Stimulated activated CD4-positive, alpha-beta T cell treated with anti-CD3 and anti-CD28 coated beads, Interleukin-12 subunit alpha, Interleukin-12 subunit beta, amount 100 ng/mL, for 48 hours (primary cell): ENCODE measurements at regions not wholly inside any gene's neighbourhood (a gene's known extent, or its start where the extent isn't known, plus 50 kb on each side); places are given as distances from the start of the nearest gene placed in this dataset.

Experiments
- DNase-seq, 3 donors: peaks; one replicate each; pipeline ENCODE4 v3.0.0-alpha.2; 2020; ENCODE audit warnings: low read depth in 2 of 3, low spot score in 1 of 3

GRCh38 chr5:13569090-13569715 lies 375.3 kb downstream of the DNAH5 start:
- no peak for DNase-seq

- DNase-seq: no peak
These were observed 376.7 kb downstream of the DNAH5 start for GRCh38 chr5:13567819-13568218.

DNA sequence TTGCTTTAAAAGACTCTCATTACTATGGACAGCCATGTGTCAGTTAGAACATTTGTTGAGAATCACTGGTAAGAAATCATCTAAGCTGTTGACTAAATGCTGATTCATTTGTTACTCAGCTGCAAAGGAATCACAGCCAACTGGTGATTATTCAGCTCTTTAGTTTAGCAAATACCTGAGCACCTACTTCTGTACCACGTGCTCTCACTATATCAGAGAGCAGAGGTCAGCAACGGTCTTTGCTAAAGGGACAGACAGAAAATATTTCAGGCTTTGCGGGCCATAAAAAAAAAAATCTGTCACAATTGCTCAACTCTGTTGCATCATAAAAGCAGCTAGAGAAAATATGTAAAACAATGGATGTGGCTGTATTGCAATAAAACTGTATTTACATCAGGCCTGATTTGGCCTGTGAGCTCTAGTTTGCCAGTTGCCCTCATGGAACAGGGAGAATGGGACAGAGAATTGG lies 377.6 kb downstream of the DNAH5 start:
- DNase-seq: no peak

- no peak for DNase-seq
These were observed 386.1 kb downstream of the DNAH5 start for GRCh38 chr5:13558408-13558807.

DNA sequence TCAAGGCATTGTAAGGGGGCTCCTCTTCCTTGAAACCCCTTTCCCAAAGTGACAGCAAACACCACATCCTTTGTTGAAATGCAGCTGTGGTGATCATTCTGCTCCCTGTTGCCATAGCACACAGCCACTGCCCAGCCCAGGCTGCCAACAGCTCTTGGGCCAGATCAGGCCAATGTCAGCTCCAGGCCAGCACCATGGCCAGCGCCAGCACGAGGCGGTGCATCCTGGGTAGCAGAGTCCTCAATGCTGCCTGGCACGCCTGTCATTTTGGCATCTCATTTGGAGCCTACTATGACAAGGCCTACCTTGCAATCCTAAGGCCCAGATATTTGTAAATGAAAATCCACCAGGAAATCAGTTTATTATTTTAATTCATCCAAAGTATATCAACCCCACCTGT lies 390.6 kb downstream of the DNAH5 start:
- no peak for DNase-seq

GRCh38 chr5:13552361-13552760 lies 392.1 kb downstream of the DNAH5 start:
- DNase-seq: no peak

DNA sequence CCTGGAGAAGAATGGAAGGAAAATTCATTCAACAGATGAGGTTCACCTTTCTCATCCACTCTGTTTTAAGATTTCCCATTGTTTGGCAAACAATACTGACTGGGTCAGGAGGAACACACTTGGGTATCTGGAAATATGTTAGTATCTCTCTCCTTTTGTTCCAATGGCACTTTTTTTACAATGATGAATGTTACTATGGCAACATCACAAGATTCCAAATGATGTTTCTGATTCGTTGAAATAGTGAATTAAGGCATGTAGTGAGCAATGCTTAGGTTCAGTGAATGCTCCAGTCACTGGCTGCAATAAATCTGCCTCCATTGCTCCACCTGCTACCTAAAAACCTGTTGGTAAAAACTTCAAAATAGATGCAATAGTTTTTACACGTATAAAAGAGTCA lies 392.8 kb downstream of the DNAH5 start:
- no peak for DNase-seq

DNA sequence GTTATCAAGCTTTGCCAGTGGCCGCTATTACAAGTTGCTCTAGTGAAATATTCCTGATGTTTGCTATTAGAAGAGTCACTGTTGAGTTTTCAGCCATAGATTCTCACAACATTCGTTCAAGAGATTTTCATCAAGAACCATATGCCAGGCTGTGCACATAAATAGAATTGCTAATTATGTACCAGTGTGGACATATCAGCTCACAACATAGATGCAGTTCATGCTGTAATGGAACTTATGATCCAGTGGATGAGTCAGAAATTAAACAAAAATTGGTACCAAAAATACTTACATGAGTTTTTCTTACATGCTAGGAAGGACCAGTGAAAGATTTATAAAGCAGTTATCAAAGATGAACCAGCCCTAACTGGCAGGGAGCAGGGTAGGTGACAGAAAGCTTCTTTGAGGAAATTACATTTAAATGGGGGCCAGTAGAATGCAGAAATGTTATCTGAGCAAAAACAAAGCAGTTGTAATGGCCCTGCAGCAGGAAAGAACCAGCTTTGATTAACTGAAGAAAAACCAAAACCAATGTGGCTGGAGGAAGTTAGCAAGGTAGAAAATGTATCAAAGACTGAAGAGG lies 404.2 kb downstream of the DNAH5 start:
- no peak for DNase-seq

GRCh38 chr5:13536933-13537332 lies 407.6 kb downstream of the DNAH5 start:
- no peak for DNase-seq

GRCh38 chr5:13533833-13534232 lies 410.7 kb downstream of the DNAH5 start:
- DNase-seq: no peak

DNA sequence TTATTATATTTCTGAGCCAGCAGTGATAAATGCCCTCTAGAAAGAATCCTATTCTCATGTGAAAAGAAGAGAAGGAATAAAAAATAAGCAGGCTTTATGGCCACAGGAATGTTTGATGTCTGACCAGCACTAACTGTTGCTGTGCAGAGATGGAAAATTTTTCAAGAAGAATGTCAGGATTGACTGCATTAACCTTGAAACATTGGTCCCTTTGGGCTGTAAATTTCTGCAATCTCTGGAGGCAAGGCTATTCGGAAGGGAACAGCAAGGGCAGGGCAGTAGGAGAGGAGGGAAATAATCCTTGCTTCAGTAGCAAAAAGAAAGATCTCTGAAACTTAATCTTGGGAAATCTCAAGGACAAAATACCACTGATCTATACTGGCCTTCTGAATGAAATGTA lies 415.2 kb downstream of the DNAH5 start:
- no peak for DNase-seq

DNA sequence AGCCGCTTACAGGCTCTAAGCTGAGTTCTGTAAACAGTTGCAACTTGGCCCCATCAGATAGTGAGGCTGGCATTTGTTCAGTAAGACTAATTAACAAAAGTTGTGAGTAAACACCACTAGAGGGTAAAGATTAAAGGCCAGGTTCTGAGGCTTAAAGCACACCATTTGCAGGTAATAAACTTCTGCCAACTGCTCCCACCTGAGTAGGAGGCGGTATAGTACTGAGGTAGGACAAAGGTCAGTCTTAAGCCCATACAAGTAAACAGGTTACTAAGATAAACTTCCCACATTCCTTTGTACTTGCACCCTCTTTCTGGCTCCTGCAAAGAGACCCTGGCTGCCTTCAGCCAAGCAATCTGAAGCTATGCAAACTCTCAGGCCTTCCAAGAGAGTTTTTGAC lies 419.6 kb downstream of the DNAH5 start:
- DNase-seq: no peak

GRCh38 chr5:13519131-13519530 lies 425.4 kb downstream of the DNAH5 start:
- DNase-seq: no peak

GRCh38 chr5:13516195-13516594 lies 428.3 kb downstream of the DNAH5 start:
- no peak for DNase-seq

GRCh38 chr5:13511442-13511841 lies 433.0 kb downstream of the DNAH5 start:
- no peak for DNase-seq

DNA sequence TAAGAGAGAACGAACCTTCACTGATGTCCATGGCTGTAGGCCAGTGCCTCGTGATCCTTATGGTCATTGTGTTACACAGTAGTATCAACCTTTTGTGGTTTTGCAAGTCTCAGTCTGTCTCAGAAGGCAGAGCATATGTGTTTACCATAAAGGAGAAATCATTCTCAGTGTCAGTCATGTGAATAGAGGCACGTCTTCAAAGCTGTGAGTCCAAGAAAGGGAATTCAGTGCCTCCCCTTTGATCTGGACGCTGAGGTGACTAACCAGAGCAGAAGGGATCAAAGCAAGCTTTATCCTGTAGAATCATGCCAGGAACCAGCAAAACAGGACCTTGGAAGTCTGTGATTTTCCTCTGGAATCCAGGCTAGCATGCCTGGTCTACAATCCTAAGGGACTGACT lies 433.9 kb downstream of the DNAH5 start:
- no peak for DNase-seq

DNA sequence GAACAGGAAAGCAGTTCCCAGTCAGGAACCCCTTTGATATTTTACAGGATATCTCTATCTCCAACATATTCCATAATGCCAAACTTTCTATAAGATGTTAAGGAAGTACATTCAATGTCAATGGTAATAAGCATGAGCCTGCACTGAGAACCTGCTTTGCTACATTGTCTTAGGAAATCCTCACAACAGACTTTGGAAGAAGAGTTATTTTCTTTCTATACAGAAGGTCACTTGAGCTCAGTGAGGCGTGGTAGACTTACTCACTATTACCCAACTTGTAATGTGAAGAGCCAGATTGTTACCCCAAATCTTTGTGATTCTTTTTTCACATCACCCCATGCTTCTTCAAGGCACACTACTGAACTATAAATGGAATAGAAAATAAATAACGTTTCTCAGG lies 435.9 kb downstream of the DNAH5 start:
- no peak for DNase-seq

- no peak for DNase-seq
These were observed 439.2 kb downstream of the DNAH5 start for GRCh38 chr5:13505326-13505725.

DNA sequence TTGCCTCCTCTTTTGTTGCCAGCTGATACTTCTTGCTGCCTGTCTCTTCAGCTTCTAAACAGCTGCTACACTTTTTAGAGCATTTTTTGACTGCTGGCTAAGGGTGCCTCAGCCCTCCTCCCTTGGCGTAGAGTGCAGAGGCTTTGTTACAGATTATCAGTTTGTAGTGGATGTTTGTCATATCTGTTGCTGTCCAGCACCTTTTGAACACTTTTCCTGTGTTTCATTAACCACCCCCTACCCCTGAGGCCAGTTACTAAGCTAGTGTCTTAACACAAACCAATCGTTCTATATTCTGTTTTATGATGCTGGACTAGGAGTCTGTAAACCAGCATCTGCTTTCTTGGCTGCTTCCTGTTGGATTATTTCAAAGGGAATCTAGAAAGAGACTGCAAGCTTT lies 441.5 kb downstream of the DNAH5 start:
- DNase-seq: no peak

DNA sequence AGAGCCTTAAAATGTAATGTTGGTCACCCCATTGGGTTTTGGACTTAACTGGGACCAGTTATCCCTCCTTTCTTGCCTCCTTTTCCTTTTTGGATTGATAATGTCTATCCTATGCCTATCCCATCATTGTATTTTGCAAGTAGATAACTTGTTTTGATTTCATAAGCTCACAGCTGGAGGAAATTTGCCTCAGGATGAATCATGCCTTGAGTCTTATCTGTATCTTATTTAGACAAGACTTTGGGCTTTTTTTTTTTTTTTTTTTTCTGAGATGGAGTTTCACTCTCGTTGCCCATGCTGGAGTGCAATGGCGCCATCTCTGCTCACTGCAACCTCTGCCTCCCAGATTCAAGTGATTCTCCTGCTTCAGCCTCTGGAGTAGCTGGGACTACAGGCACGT lies 443.3 kb downstream of the DNAH5 start:
- no peak for DNase-seq

GRCh38 chr5:13498279-13498678 lies 446.2 kb downstream of the DNAH5 start:
- DNase-seq: no peak

DNA sequence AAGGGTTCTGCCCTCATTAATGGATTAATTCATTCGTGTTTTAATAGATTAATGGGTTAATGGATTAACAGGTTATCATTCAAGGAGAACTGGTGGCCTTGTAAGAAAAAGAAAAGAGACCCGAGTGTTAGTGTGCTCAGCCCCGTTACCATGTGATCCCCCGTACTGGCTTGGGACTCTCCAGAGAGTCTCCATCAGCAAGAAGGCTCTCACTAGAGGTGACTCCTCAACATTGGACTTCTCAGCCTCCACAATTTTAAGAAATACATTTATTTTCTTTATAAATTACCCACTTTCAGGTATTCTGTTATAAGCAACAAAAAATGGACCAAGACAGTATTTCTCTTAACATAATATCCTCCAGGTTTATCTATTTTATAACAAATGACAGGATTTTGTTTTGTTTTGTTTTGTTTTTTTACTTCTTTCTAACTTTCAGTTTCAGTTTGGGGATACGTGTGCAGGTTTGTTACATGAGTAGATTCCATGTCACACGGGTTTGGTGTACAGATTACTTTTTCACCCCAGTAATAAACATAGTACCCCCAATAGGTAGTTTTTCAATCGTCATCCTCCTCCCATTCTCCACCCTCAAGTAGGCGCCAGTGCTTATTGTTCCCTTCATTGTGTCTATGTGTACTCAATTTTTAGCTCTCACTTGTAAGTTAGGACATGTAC lies 456.1 kb downstream of the DNAH5 start:
- DNase-seq: no peak

DNA sequence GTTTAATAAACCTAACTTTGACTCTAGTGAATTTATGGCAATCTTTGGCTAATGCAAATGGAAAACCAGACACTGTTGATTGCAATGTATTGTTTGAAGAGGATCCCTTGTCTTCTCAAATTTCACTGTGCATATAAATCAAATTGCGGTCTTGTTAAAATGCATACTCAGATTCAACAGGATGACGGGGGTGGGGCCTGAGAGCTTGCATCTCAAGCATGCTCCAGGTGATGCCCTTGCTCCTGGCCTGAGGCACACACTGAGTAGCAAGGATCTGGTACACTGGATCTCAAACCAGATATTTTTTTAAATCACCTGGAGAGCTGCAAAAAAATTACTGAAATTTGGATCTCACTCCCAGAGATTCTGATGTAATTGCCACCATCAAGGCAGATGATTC lies 463.7 kb downstream of the DNAH5 start:
- no peak for DNase-seq
